ENCODE measurements at regions not wholly inside any gene's neighbourhood (a gene's known extent, or its start where the extent isn't known, plus 50 kb on each side); places are given as distances from the start of the nearest gene placed in this dataset.

GRCh38 chr13:61648547-61648946, 232.9 kb upstream of the PCDH20 start:
- H3K14ac ChIP-seq (replicated peaks; ENCODE audit: low read depth, low read length) = no peak overlapping the region
- no peaks in the 10 kb centered on the region for H3K36me3 ChIP-seq (ENCODE audit: control insufficient read depth, insufficient read depth, low read length)
- H3K4me3 ChIP-seq (ENCODE audit: insufficient read depth, low read depth, low read length) = no peak overlapping the region
- H3K4me2 ChIP-seq (ENCODE audit: low read depth, low read length) = no peak overlapping the region
- H3K9ac ChIP-seq (ENCODE audit: low read depth, low read length) = no peak overlapping the region
- ChIA-PET POLR2A (ENCODE audit: unreplicated experiment) (no interaction called here), CTCF (no interaction called here)
- H2BK120ac ChIP-seq (ENCODE audit: low read depth, low read length) = no peak overlapping the region
- no TSS peak for BruUV-seq (replicated peaks)
- H4K20me1 ChIP-seq (ENCODE audit: insufficient read depth, low read length) = no peaks in the 10 kb centered on the region
- no peaks in the 10 kb centered on the region for H3K4me1 ChIP-seq (ENCODE audit: control insufficient read depth, insufficient read depth, low read length)
- H3K9me1 ChIP-seq (ENCODE audit: insufficient read depth, low read length) = no peaks in the 10 kb centered on the region
- no peak overlapping the region for H3K4ac ChIP-seq (ENCODE audit: low read depth, low read length)
- H2AFZ ChIP-seq (replicated peaks; ENCODE audit: low read length, poor library complexity) = no peak overlapping the region
- no peak overlapping the region for H4K5ac ChIP-seq (ENCODE audit: low read depth, low read length)
- H3K9me3 ChIP-seq (ENCODE audit: control insufficient read depth, insufficient read depth, low read length) = 0 out of 2 replicates have a peak, but pooled peaks cover 3% of the 10 kb centered on the region
- no peak overlapping the region for H2BK15ac ChIP-seq (ENCODE audit: low read depth, low read length)
- WGBS, 2 experiments (ENCODE audit: extremely low coverage in 2 of 2, insufficient read length in 1 of 2) = 33% methylated on average over 1 of the region's 2 CpGs; no CpG with 5 or more reads in 1 of the 2 experiments
- no peak overlapping the region for H3K18ac ChIP-seq (ENCODE audit: low read depth, low read length)
- H2BK5ac ChIP-seq (ENCODE audit: low read depth, low read length, poor library complexity, severe bottlenecking) = no peak overlapping the region
- TF ChIP-seq FOS (IDR thresholded peaks at IDR 0.05; ENCODE audit: low read depth, low read length) (no peak), CEBPB (IDR thresholded peaks at IDR 0.05; ENCODE audit: low read depth, low read length) (no peak), USF2 (IDR thresholded peaks at IDR 0.05; ENCODE audit: low read depth, low read length) (no peak), RAD21 (IDR thresholded peaks at IDR 0.05; ENCODE audit: low read length) (no peak), RFX5 (IDR thresholded peaks at IDR 0.05; ENCODE audit: low read depth, low read length) (no peak), MAZ (IDR thresholded peaks at IDR 0.05; ENCODE audit: borderline replicate concordance, low read depth, low read length) (no peak), NFE2L2 (IDR thresholded peaks at IDR 0.05; ENCODE audit: low read depth, low read length) (no peak)
- H3K56ac ChIP-seq (ENCODE audit: extremely low read depth, insufficient read depth, low read length) = no peak overlapping the region
- H4K8ac ChIP-seq (ENCODE audit: low read depth in 2 of 2, low read length in 2 of 2) = no peak overlapping the region
- ATAC-seq (ENCODE audit: low read depth) (no peak), DNase-seq (no peak)
- no peak overlapping the region for H2BK20ac ChIP-seq (ENCODE audit: low read depth, low read length)
- no peak overlapping the region for H3K23ac ChIP-seq (ENCODE audit: low read depth, low read length)
- no peaks in the 10 kb centered on the region for H3K27me3 ChIP-seq (ENCODE audit: control insufficient read depth, insufficient read depth, low read length)
- no peak overlapping the region for H2AK9ac ChIP-seq (replicated peaks; ENCODE audit: low read depth, low read length, poor library complexity)
- H3K79me1 ChIP-seq (ENCODE audit: low read depth in 1 of 2, low read length in 2 of 2) = no peaks in the 10 kb centered on the region
- no peak overlapping the region for H2AK5ac ChIP-seq (ENCODE audit: low read depth, low read length)
- in situ Hi-C loops (cut with MboI; ENCODE audit: low sequenced_read_pairs) = no loop called here
- no peak overlapping the region for H3K27ac ChIP-seq (ENCODE audit: insufficient read depth, low read length)
- intact Hi-C loops (cut with micrococcal nuclease) = no loop called here
- dilution Hi-C loops (cut with HindIII; ENCODE audit: low sequenced_read_pairs, unreplicated experiment) = no loop called here
- no peak overlapping the region for H4K91ac ChIP-seq (ENCODE audit: insufficient read depth, low read depth, low read length)
